ENCODE measurements at regions not wholly inside any gene's neighbourhood (a gene's known extent, or its start where the extent isn't known, plus 50 kb on each side); places are given as distances from the start of the nearest gene placed in this dataset.

DNA sequence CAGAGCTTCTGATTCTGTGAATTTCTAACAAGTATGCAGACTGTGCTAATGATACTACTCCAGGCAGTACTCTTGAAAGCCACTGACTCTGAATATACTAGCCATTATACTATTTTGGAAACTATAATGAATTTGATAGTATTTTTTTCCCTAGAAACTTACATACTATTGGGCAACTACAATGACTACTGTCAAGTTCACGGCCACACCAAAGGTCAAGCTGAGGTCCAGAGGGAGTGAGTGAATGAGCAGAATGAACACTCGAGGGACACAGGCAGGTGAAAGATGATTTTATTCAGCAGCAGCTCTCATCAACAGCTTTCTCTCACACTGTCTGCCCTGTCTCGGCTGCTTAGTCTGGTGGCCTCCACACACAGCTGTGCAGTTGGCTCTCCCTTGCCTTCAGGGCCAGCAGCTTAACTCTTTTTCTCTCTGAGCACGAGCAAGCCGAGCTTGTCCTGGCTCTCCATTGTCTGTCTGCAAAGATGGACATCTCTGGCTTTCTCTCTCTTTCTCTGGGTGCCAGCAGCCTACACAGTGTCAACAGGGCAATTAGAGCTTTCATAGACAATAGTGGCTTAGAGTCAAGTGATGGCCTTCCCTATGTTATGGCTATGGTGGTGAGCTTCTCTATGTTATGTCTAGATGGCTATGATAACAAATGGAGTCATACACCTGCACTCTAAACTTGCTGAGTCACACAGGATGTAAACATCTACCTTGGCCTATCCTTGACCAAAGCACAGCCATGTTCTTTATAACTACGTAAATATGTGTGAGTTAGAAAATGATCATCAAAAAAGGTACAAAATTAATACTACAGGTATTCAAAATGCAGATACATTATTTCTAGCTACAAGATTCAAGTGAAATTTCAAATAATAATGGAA, 362.4 kb downstream of the CGGBP1 start:
- H4K8ac ChIP-seq (ENCODE audit: low read depth in 2 of 2, low read length in 2 of 2), result no peak overlapping the region
- no peak overlapping the region for H3K23ac ChIP-seq (ENCODE audit: low read depth, low read length)
- no peak overlapping the region for H3K14ac ChIP-seq (replicated peaks; ENCODE audit: low read depth, low read length)
- in situ Hi-C loops (cut with MboI; ENCODE audit: low sequenced_read_pairs), result no loop called here
- H3K4me3 ChIP-seq (ENCODE audit: insufficient read depth, low read depth, low read length), result no peak overlapping the region
- dilution Hi-C loops (cut with HindIII; ENCODE audit: low sequenced_read_pairs, unreplicated experiment), result no loop called here
- no peak overlapping the region for H3K4ac ChIP-seq (ENCODE audit: low read depth, low read length)
- 33% methylated on average over 2 of the region's 6 CpGs; no CpG with 5 or more reads in 1 of the 2 experiments for WGBS, 2 experiments (ENCODE audit: extremely low coverage in 2 of 2, insufficient read length in 1 of 2)
- no peak overlapping the region for H2BK120ac ChIP-seq (ENCODE audit: low read depth, low read length)
- no peak overlapping the region for H2AK5ac ChIP-seq (ENCODE audit: low read depth, low read length)
- H2AK9ac ChIP-seq (replicated peaks; ENCODE audit: low read depth, low read length, poor library complexity), result no peak overlapping the region
- no peak overlapping the region for H3K4me2 ChIP-seq (ENCODE audit: low read depth, low read length)
- no peaks in the 10 kb centered on the region for H4K20me1 ChIP-seq (ENCODE audit: insufficient read depth, low read length)
- no peaks in the 10 kb centered on the region for H3K79me1 ChIP-seq (ENCODE audit: low read depth in 1 of 2, low read length in 2 of 2)
- H2AFZ ChIP-seq (replicated peaks; ENCODE audit: low read length, poor library complexity), result no peak overlapping the region
- no peak overlapping the region for H3K18ac ChIP-seq (ENCODE audit: low read depth, low read length)
- no peaks in the 10 kb centered on the region for H3K27me3 ChIP-seq (ENCODE audit: control insufficient read depth, insufficient read depth, low read length)
- H3K27ac ChIP-seq (ENCODE audit: insufficient read depth, low read length), result no peak overlapping the region
- DNase-seq, result no peak
- H2BK20ac ChIP-seq (ENCODE audit: low read depth, low read length), result no peak overlapping the region
- H3K9me1 ChIP-seq (ENCODE audit: insufficient read depth, low read length), result no peaks in the 10 kb centered on the region
- intact Hi-C loops (cut with micrococcal nuclease), result no loop called here
- ChIA-PET POLR2A (ENCODE audit: unreplicated experiment) (no interaction called here), CTCF (no interaction called here)
- H2BK15ac ChIP-seq (ENCODE audit: low read depth, low read length), result no peak overlapping the region
- no peak overlapping the region for H4K91ac ChIP-seq (ENCODE audit: insufficient read depth, low read depth, low read length)
- H3K4me1 ChIP-seq (ENCODE audit: control insufficient read depth, insufficient read depth, low read length), result no peaks in the 10 kb centered on the region
- no peak for TF ChIP-seq NFE2L2 (IDR thresholded peaks at IDR 0.05; ENCODE audit: low read depth, low read length)
- no peak for TF ChIP-seq POLR2A (IDR thresholded peaks at IDR 0.05; ENCODE audit: low read depth, low read length)
- TF ChIP-seq, protein P1, sequence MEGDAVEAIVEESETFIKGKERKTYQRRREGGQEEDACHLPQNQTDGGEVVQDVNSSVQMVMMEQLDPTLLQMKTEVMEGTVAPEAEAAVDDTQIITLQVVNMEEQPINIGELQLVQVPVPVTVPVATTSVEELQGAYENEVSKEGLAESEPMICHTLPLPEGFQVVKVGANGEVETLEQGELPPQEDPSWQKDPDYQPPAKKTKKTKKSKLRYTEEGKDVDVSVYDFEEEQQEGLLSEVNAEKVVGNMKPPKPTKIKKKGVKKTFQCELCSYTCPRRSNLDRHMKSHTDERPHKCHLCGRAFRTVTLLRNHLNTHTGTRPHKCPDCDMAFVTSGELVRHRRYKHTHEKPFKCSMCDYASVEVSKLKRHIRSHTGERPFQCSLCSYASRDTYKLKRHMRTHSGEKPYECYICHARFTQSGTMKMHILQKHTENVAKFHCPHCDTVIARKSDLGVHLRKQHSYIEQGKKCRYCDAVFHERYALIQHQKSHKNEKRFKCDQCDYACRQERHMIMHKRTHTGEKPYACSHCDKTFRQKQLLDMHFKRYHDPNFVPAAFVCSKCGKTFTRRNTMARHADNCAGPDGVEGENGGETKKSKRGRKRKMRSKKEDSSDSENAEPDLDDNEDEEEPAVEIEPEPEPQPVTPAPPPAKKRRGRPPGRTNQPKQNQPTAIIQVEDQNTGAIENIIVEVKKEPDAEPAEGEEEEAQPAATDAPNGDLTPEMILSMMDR (conservative IDR thresholded peaks at IDR 0.05; ENCODE audit: low read depth, low read length), result no peak
- no peak for TF ChIP-seq MAZ (IDR thresholded peaks at IDR 0.05; ENCODE audit: borderline replicate concordance, low read depth, low read length)
- TF ChIP-seq, protein P2, sequence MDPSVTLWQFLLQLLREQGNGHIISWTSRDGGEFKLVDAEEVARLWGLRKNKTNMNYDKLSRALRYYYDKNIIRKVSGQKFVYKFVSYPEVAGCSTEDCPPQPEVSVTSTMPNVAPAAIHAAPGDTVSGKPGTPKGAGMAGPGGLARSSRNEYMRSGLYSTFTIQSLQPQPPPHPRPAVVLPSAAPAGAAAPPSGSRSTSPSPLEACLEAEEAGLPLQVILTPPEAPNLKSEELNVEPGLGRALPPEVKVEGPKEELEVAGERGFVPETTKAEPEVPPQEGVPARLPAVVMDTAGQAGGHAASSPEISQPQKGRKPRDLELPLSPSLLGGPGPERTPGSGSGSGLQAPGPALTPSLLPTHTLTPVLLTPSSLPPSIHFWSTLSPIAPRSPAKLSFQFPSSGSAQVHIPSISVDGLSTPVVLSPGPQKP (IDR thresholded peaks at IDR 0.05; ENCODE audit: borderline replicate concordance, low read depth, low read length), result no peak
- TF ChIP-seq BHLHE40 (IDR thresholded peaks at IDR 0.05; ENCODE audit: low read depth, low read length), result no peak
- no peak overlapping the region for H3K56ac ChIP-seq (ENCODE audit: extremely low read depth, insufficient read depth, low read length)
- no TSS peak for BruUV-seq (replicated peaks)
- no peak overlapping the region for H4K5ac ChIP-seq (ENCODE audit: low read depth, low read length)
- no peaks in the 10 kb centered on the region for H3K36me3 ChIP-seq (ENCODE audit: control insufficient read depth, insufficient read depth, low read length)
- H3K9me3 ChIP-seq (ENCODE audit: control insufficient read depth, insufficient read depth, low read length), result peaks cover 6% of the 10 kb centered on the region
- H2BK5ac ChIP-seq (ENCODE audit: low read depth, low read length, poor library complexity, severe bottlenecking), result no peak overlapping the region
- no peak for ATAC-seq (ENCODE audit: low read depth)
- H3K9ac ChIP-seq (ENCODE audit: low read depth, low read length), result no peak overlapping the region

Data from IMR-90 (cell line).